Fibroblast of lung (primary cell): ENCODE measurements at regions not wholly inside any gene's neighbourhood (a gene's known extent, or its start where the extent isn't known, plus 50 kb on each side); places are given as distances from the start of the nearest gene placed in this dataset.
"Not testable (repeated sequence)": the region's sequence is repeated elsewhere in the genome, so short reads cannot be mapped to it uniquely, and the experiment has no call there.

Source experiments
- DNase-seq, 2 donors: peaks; one replicate each; pipeline versions ENCODE4 v3.0.0 to v3.0.0-alpha.2; 2010; ENCODE audit warnings: low read depth in 2 of 2
- H2AFZ ChIP-seq: 2 replicates; pipeline ENCODE4 v1.5.1; 2012; ENCODE audit warnings: low read length, control low read depth, inconsistent platforms
- H3K27ac ChIP-seq: 2 replicates; pipeline ENCODE4 v1.5.1; 2011; ENCODE audit warnings: low read length, control low read depth; ENCODE audit not compliant: insufficient read depth
- H3K27me3 ChIP-seq: 2 replicates; pipeline ENCODE4 v1.5.1; 2011; ENCODE audit warnings: mild to moderate bottlenecking, low read length; ENCODE audit not compliant: control insufficient read depth, insufficient read depth
- H3K36me3 ChIP-seq: 2 replicates; pipeline ENCODE4 v1.5.1; 2011; ENCODE audit warnings: low read length; ENCODE audit not compliant: control insufficient read depth, insufficient read depth
- H3K4me1 ChIP-seq: 2 replicates; pipeline ENCODE4 v1.5.1; 2011; ENCODE audit warnings: low read length; ENCODE audit not compliant: control insufficient read depth, insufficient read depth; ENCODE audit errors: extremely low read depth
- H3K4me2 ChIP-seq: 2 replicates; pipeline ENCODE4 v1.5.1; 2011; ENCODE audit warnings: low read length, control low read depth; ENCODE audit not compliant: insufficient read depth; ENCODE audit errors: extremely low read depth
- H3K4me3 ChIP-seq, 4 experiments: fragments of 200-600 bp in 1 of 4; sonication (generic) in 1 of 4; replicated peaks in 1 of 4; 2 replicates each; pipeline ENCODE4 v1.5.1; 2011 to 2016; ENCODE audit warnings: low read length in 4 of 4, low read depth in 3 of 4, mild to moderate bottlenecking in 3 of 4, control low read depth in 2 of 4, inconsistent platforms in 1 of 4, mixed read lengths in 1 of 4; ENCODE audit not compliant: insufficient read depth in 1 of 4; ENCODE audit errors: control extremely low read depth in 1 of 4
- H3K79me2 ChIP-seq: 2 replicates; pipeline ENCODE4 v1.5.1; 2012; ENCODE audit warnings: mild to moderate bottlenecking, low read length, inconsistent platforms; ENCODE audit not compliant: control insufficient read depth, insufficient read depth
- H3K9ac ChIP-seq: 2 replicates; pipeline ENCODE4 v1.5.1; 2011; ENCODE audit warnings: mild to moderate bottlenecking, low read length, control low read depth; ENCODE audit not compliant: insufficient read depth
- H3K9me3 ChIP-seq: 2 replicates; pipeline ENCODE4 v1.5.1; 2012; ENCODE audit warnings: low read depth, low read length; ENCODE audit not compliant: control insufficient read depth, insufficient read depth
- H4K20me1 ChIP-seq: 2 replicates; pipeline ENCODE4 v1.5.1; 2011; ENCODE audit warnings: low read length; ENCODE audit not compliant: control insufficient read depth, insufficient read depth; ENCODE audit errors: extremely low read depth
- CTCF ChIP-seq, 2 donors: IDR thresholded peaks in 1 of 2; conservative IDR thresholded peaks in 1 of 2; 1 replicate in 1 of 2; 2 replicates in 1 of 2; pipeline ENCODE4 v1.5.1; 2011 to 2012; ENCODE audit warnings: low read length in 2 of 2, control low read depth in 1 of 2, inconsistent platforms in 1 of 2, low read depth in 1 of 2, mild to moderate bottlenecking in 1 of 2
- EZH2 ChIP-seq: IDR thresholded peaks from 2 replicates; pipeline ENCODE4 v1.5.1; 2012; ENCODE audit warnings: low read length, control low read depth, mild to moderate bottlenecking; ENCODE audit errors: missing control alignments

DNA sequence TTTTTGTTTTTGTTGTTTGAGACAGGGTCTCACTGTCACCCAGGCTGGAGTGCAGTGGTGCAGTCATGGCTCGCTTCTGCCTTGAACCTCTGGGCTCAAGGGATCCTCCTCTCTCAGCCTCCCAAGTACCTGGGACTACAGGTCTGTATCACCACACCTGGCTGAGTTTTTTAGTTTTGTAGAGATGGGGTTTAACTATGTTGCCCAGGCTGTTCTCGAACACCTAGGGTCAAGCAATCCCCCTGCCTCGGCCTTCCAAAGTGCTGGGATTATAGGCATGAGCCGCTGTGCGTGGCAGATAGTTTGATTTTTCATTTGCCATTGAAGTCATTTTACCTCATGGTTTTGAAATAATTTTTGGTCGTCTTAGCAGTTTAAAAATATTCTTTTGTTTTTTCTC is 94.3 kb upstream of the EIF5 start:
- Histone ChIP-seq H2AFZ (no peak overlapping the region), H4K20me1 (no peaks in the 10 kb centered on the region), H3K27me3 (peaks cover 5% of the 10 kb centered on the region), H3K4me3 (no peak overlapping the region), H3K9me3 (no peaks in the 10 kb centered on the region), H3K27ac (no peak overlapping the region), H3K9ac (no peak overlapping the region), H3K79me2 (no peaks in the 10 kb centered on the region), H3K4me2 (no peak overlapping the region), H3K4me1 (no peaks in the 10 kb centered on the region), H3K36me3 (no peaks in the 10 kb centered on the region)
- TF ChIP-seq CTCF (conservative IDR thresholded peaks at IDR 0.05 in 1 of 2, IDR thresholded peaks at IDR 0.05 in 1 of 2; ENCODE audit: low read depth in 1 of 2, low read length in 2 of 2) (no peak), EZH2 (no peak)
- no peak for DNase-seq

DNA sequence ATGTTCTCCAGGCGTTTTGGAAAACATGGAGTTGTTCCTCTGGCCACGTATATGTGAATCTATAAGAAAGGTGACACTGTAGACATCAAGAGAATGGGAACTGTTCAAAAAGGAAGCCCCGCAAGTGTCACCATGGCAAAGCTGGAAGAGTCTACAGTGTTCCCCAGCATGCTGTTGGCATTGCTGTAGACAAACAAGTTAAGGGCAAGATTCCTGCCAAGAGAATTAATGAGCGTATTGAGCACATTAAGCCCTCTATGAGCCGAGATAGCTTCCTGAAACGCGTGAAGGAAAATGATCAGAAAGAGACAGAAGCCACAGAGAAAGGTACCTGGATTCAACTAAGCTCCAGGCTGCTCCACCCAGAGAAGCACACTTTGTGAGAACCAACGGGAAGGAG is 92.5 kb upstream of the EIF5 start:
- DNase-seq: no peak
- Histone ChIP-seq H3K27ac (no peak overlapping the region), H3K79me2 (no peaks in the 10 kb centered on the region), H4K20me1 (no peaks in the 10 kb centered on the region), H3K9me3 (no peaks in the 10 kb centered on the region), H3K9ac (no peak overlapping the region), H3K4me1 (peaks cover 3% of the 10 kb centered on the region), H3K36me3 (no peaks in the 10 kb centered on the region), H3K27me3 (peaks cover 5% of the 10 kb centered on the region), H2AFZ (no peak overlapping the region), H3K4me2 (no peak overlapping the region), H3K4me3 (no peak overlapping the region)
- TF ChIP-seq CTCF (conservative IDR thresholded peaks at IDR 0.05 in 1 of 2, IDR thresholded peaks at IDR 0.05 in 1 of 2; ENCODE audit: low read depth in 1 of 2, low read length in 2 of 2) (no peak), EZH2 (no peak)

GRCh38 chr14:103243764-103244737 is 90.0 kb upstream of the EIF5 start:
- peak; percentile 22 to 24 for DNase-seq
- H3K27me3 ChIP-seq: peaks cover 5% of the 10 kb centered on the region

GRCh38 chr14:103245624-103246031 is 88.4 kb upstream of the EIF5 start:
- H3K27ac ChIP-seq, H3K9ac ChIP-seq, H4K20me1 ChIP-seq, H3K4me3 ChIP-seq, H3K36me3 ChIP-seq, H3K4me2 ChIP-seq, H3K79me2 ChIP-seq, H3K9me3 ChIP-seq, H2AFZ ChIP-seq, H3K27me3 ChIP-seq, H3K4me1 ChIP-seq: not testable (repeated sequence)
- peak; percentile 58 to 66 for DNase-seq

More at GRCh38 chr14:103243764-103244737, 90.0 kb upstream of the EIF5 start:
- Histone ChIP-seq H3K36me3 (no peaks in the 10 kb centered on the region), H3K79me2 (no peaks in the 10 kb centered on the region), H4K20me1 (no peaks in the 10 kb centered on the region), H3K4me2 (no peak overlapping the region), H3K4me3 (no peak overlapping the region), H3K27ac (no peak overlapping the region), H2AFZ (no peak overlapping the region), H3K9me3 (no peaks in the 10 kb centered on the region), H3K9ac (no peak overlapping the region), H3K4me1 (peaks cover 3% of the 10 kb centered on the region)
- TF ChIP-seq CTCF (conservative IDR thresholded peaks at IDR 0.05 in 1 of 2, IDR thresholded peaks at IDR 0.05 in 1 of 2; ENCODE audit: low read depth in 1 of 2, low read length in 2 of 2) (no peak), EZH2 (no peak)
